ENCODE measurements at regions not wholly inside any gene's neighbourhood (a gene's known extent, or its start where the extent isn't known, plus 50 kb on each side); places are given as distances from the start of the nearest gene placed in this dataset.

- no peak for TF ChIP-seq CTCF (conservative IDR thresholded peaks at IDR 0.05; ENCODE audit: low read depth, low read length)
- no peak for TF ChIP-seq EZH2 (IDR thresholded peaks at IDR 0.05; ENCODE audit: low read length, unreplicated experiment)
Observed at GRCh38 chr6:165735065-165735464, 72.0 kb upstream of the PDE10A start.
